CD14-positive monocyte (primary cell): ENCODE measurements at regions not wholly inside any gene's neighbourhood (a gene's known extent, or its start where the extent isn't known, plus 50 kb on each side); places are given as distances from the start of the nearest gene placed in this dataset.

Source experiments
- DNase-seq, 3 donors: peaks; one replicate each; pipeline ENCODE4 v3.0.0-alpha.2; 2011 to 2022
- H2AFZ ChIP-seq: 2 replicates; pipeline ENCODE4 v1.6.0; 2012; ENCODE audit warnings: mild to moderate bottlenecking, low read depth, low read length, inconsistent platforms; ENCODE audit not compliant: insufficient read depth, poor library complexity, severe bottlenecking
- H3K27ac ChIP-seq, 2 donors: 1 replicate in 1 of 2; 2 replicates in 1 of 2; pipeline ENCODE4 v1.5.1; 2012 to 2013; ENCODE audit warnings: low read length in 2 of 2, control low read depth in 1 of 2, inconsistent platforms in 1 of 2, low read depth in 1 of 2, mild to moderate bottlenecking in 1 of 2
- H3K27me3 ChIP-seq, 2 donors: one replicate each; pipeline versions ENCODE4 v1.6.0 to v1.6.1; 2011 to 2013; ENCODE audit warnings: low read length in 2 of 2; ENCODE audit not compliant: control insufficient read depth in 2 of 2, insufficient read depth in 2 of 2
- H3K36me3 ChIP-seq, 2 donors: replicated peaks in 1 of 2; 1 replicate in 1 of 2; 2 replicates in 1 of 2; pipeline versions ENCODE4 v1.5.1 to v1.6.1; 2012 to 2013; ENCODE audit warnings: low read length in 2 of 2, control low read depth in 1 of 2, inconsistent platforms in 1 of 2, mild to moderate bottlenecking in 1 of 2; ENCODE audit not compliant: insufficient read depth in 2 of 2, control insufficient read depth in 1 of 2
- H3K4me1 ChIP-seq, 2 donors: 1 replicate in 1 of 2; 2 replicates in 1 of 2; pipeline versions ENCODE4 v1.5.1 to v1.6.1; 2012 to 2013; ENCODE audit warnings: low read length in 2 of 2, control low read depth in 1 of 2, inconsistent platforms in 1 of 2, mild to moderate bottlenecking in 1 of 2, moderate library complexity in 1 of 2; ENCODE audit not compliant: insufficient read depth in 2 of 2, control insufficient read depth in 1 of 2
- H3K4me2 ChIP-seq: replicated peaks from 2 replicates; pipeline ENCODE3; 2012; ENCODE audit warnings: low read length, moderate library complexity, mild to moderate bottlenecking; ENCODE audit not compliant: poor library complexity, severe bottlenecking; ENCODE audit errors: extremely low read depth
- H3K4me3 ChIP-seq, 3 experiments: fragments of 200-600 bp in 1 of 3; sonication (generic) in 1 of 3; replicated peaks in 1 of 3; 1 replicate in 2 of 3; 2 replicates in 1 of 3; pipeline ENCODE4 v1.5.1; 2011 to 2013; ENCODE audit warnings: low read length in 3 of 3, mild to moderate bottlenecking in 3 of 3, control low read depth in 2 of 3, low read depth in 2 of 3, inconsistent platforms in 1 of 3, moderate library complexity in 1 of 3
- H3K79me2 ChIP-seq: 2 replicates; pipeline ENCODE4 v1.6.0; 2012; ENCODE audit warnings: mild to moderate bottlenecking, control low read depth, inconsistent platforms, low read length, moderate library complexity; ENCODE audit not compliant: insufficient read depth
- H3K9ac ChIP-seq: 2 replicates; pipeline ENCODE4 v1.6.0; 2017; ENCODE audit warnings: low read length, mild to moderate bottlenecking; ENCODE audit not compliant: insufficient read depth, poor library complexity, severe bottlenecking
- H3K9me3 ChIP-seq, 2 donors: replicated peaks in 1 of 2; 1 replicate in 1 of 2; 2 replicates in 1 of 2; pipeline versions ENCODE4 v1.5.1 to v1.6.1; 2012 to 2013; ENCODE audit warnings: low read length in 2 of 2, control low read depth in 1 of 2; ENCODE audit not compliant: control insufficient read depth in 1 of 2, insufficient read depth in 1 of 2
- H4K20me1 ChIP-seq: 2 replicates; pipeline ENCODE4 v1.6.0; 2012; ENCODE audit warnings: mild to moderate bottlenecking, low read length, control low read depth, moderate library complexity; ENCODE audit not compliant: insufficient read depth
- H3K27ac Mint-ChIP-seq, 7 donors: one replicate each; pipeline ENCODE4 v1.8.0; 2020; ENCODE audit warnings: mild to moderate bottlenecking in 7 of 7, mixed read lengths in 7 of 7, moderate library complexity in 6 of 7, inconsistent platforms in 2 of 7
- H3K27me3 Mint-ChIP-seq, 3 donors: one replicate each; pipeline ENCODE4 v1.8.0; 2021 to 2022; ENCODE audit warnings: low read depth in 3 of 3, mild to moderate bottlenecking in 3 of 3, mixed read lengths in 3 of 3, moderate library complexity in 3 of 3, inconsistent platforms in 1 of 3
- H3K36me3 Mint-ChIP-seq, 2 donors: one replicate each; pipeline ENCODE4 v1.8.0; 2020; ENCODE audit warnings: mixed read lengths in 2 of 2, inconsistent platforms in 1 of 2, mild to moderate bottlenecking in 1 of 2
- H3K4me1 Mint-ChIP-seq: one replicate; pipeline ENCODE4 v1.8.0; 2020; ENCODE audit warnings: mild to moderate bottlenecking, mixed read lengths
- H3K4me3 Mint-ChIP-seq, 2 donors: one replicate each; pipeline ENCODE4 v1.8.0; 2020; ENCODE audit warnings: mild to moderate bottlenecking in 2 of 2, mixed read lengths in 2 of 2, moderate library complexity in 1 of 2
- H3K9me3 Mint-ChIP-seq, 7 donors: one replicate each; pipeline ENCODE4 v1.8.0; 2020 to 2022; ENCODE audit warnings: mixed read lengths in 7 of 7, mild to moderate bottlenecking in 6 of 7, moderate library complexity in 6 of 7, inconsistent platforms in 2 of 7
- WGBS: methylation state at CpG from one replicate; pipeline ENCODE4 v1.1.5; 2013; ENCODE audit warnings: missing lambda C conversion rate; ENCODE audit not compliant: insufficient coverage; 5-methylcytosine and 5-hydroxymethylcytosine counted together
- intact Hi-C, 2 donors: fragments of 100-400 bp; cut with micrococcal nuclease; formaldehyde crosslinking; loops; one replicate each; pipeline versions ENCODE4 v1.15.0 to v1.15.1; 2023
- TF ChIP-seq, protein P1 (sequence below): fragments of 200-600 bp; IDR thresholded peaks from one replicate; pipeline ENCODE4 v1.8.0; 2022; ENCODE audit warnings: antibody characterized with exemption, mild to moderate bottlenecking

DNA sequence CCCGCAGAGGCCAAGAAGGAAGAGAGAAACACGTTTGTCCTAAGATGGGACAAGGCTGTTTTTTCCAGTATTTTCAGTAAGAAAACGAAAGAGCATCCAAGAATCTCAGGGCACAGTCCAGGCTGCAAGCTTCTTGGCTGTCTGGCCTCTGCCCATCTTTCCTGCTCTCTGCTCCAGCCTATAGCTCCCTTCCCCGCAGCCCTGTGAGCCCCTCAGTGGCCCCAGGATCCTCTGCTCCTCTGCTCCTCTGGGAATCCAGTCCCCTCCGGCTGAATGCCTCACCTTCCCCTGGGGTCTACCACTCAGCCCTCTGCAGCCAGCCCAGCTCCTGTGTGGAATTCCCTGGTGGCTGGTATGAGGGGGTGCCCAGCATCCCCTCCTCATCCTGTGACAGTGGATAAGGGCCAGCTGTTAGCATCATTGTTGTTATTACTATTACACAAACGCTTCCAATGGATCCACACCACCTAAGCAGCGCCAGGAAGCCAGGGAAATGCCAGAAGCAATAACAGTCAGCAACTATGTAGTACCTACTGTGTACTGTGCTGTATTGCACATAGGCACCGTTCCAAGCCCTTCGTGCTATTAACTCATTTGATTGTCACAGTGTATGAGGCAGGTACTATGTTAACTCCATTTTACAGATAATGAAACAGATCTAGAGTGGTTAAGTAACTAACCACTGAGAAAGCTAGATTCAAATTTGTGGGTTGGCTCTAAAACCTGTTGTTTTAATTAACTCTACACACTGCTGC, 60.3 kb upstream of the PTPN1 start:
- TF ChIP-seq, protein P1, sequence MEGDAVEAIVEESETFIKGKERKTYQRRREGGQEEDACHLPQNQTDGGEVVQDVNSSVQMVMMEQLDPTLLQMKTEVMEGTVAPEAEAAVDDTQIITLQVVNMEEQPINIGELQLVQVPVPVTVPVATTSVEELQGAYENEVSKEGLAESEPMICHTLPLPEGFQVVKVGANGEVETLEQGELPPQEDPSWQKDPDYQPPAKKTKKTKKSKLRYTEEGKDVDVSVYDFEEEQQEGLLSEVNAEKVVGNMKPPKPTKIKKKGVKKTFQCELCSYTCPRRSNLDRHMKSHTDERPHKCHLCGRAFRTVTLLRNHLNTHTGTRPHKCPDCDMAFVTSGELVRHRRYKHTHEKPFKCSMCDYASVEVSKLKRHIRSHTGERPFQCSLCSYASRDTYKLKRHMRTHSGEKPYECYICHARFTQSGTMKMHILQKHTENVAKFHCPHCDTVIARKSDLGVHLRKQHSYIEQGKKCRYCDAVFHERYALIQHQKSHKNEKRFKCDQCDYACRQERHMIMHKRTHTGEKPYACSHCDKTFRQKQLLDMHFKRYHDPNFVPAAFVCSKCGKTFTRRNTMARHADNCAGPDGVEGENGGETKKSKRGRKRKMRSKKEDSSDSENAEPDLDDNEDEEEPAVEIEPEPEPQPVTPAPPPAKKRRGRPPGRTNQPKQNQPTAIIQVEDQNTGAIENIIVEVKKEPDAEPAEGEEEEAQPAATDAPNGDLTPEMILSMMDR = no peak
- no peak overlapping the region for H3K4me3 Mint-ChIP-seq
- H3K9me3 Mint-ChIP-seq = peaks cover 0 to 6% (median 0%) of the 10 kb centered on the region in 7 donors
- no peaks in the 10 kb centered on the region for H4K20me1 ChIP-seq
- no peak overlapping the region for H2AFZ ChIP-seq
- no peak overlapping the region for H3K4me3 ChIP-seq
- H3K27me3 Mint-ChIP-seq = peaks cover 0 to 3% (median 2%) of the 10 kb centered on the region in 3 donors
- H3K79me2 ChIP-seq = no peaks in the 10 kb centered on the region
- no peak overlapping the region for H3K4me2 ChIP-seq
- peaks cover 0 to 5% of the 10 kb centered on the region in 2 donors for H3K36me3 Mint-ChIP-seq
- WGBS = 91% methylated on average over 6 of the region's 9 CpGs
- peaks cover 73% of the 10 kb centered on the region for H3K4me1 Mint-ChIP-seq
- H3K27ac Mint-ChIP-seq = peak overlapping the region in 4 of 7 donors; percentile 3 to 98 (median 78)
- peaks cover 54 to 56% of the 10 kb centered on the region in 2 donors for H3K4me1 ChIP-seq
- no peaks in the 10 kb centered on the region for H3K36me3 ChIP-seq
- H3K9me3 ChIP-seq = no peaks in the 10 kb centered on the region
- DNase-seq = no peak
- no peaks in the 10 kb centered on the region for H3K27me3 ChIP-seq
- no peak overlapping the region for H3K27ac ChIP-seq
- intact Hi-C loops = loop anchor here (5.0 to 10.0 kb wide), 3 partner anchors 45 to 103 kb away; no protein-coding TSS in a partner anchor
- H3K9ac ChIP-seq = no peak overlapping the region

DNA sequence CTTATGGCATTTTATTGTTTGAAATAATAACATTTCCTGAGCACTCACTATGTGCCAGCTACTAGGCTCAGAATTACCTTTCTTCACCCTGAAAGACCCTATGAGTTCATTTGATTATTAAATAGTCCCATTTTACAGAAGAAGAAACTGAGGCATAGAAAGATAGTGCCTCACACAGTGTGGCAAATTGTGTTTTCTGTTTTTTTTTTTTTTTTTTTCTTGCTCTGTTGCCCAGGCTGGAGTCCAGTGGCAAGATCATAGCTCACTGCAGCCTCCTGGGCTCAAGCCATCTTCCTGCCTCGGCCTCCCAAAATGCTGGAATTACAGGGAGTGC, 59.7 kb upstream of the PTPN1 start:
- intact Hi-C loops = loop anchor here (5.0 to 10.0 kb wide), 3 partner anchors 46 to 103 kb away; no protein-coding TSS in a partner anchor
- peaks cover 0 to 6% (median 0%) of the 10 kb centered on the region in 7 donors for H3K9me3 Mint-ChIP-seq
- Histone ChIP-seq H4K20me1 (no peaks in the 10 kb centered on the region), H3K4me2 (peak overlapping the region; percentile 82), H3K27ac (peak overlapping the region in 1 of 2 donors; percentile 17), H3K4me3 (no peak overlapping the region), H2AFZ (no peak overlapping the region), H3K36me3 (no peaks in the 10 kb centered on the region), H3K9ac (no peak overlapping the region), H3K27me3 (no peaks in the 10 kb centered on the region), H3K9me3 (no peaks in the 10 kb centered on the region), H3K79me2 (no peaks in the 10 kb centered on the region), H3K4me1 (peaks cover 55 to 57% of the 10 kb centered on the region in 2 donors)
- no peak overlapping the region for H3K4me3 Mint-ChIP-seq
- TF ChIP-seq, protein P1 = no peak
- WGBS = 64% methylated on average over 1 of the region's 1 CpG
- H3K4me1 Mint-ChIP-seq = peaks cover 73% of the 10 kb centered on the region
- DNase-seq = no peak
- H3K27me3 Mint-ChIP-seq = peaks cover 0 to 3% (median 2%) of the 10 kb centered on the region in 3 donors
- H3K27ac Mint-ChIP-seq = peak overlapping the region in 6 of 7 donors; percentile 89 to 98 (median 91)
- peaks cover 0 to 5% of the 10 kb centered on the region in 2 donors for H3K36me3 Mint-ChIP-seq
